ENCODE measurements at regions not wholly inside any gene's neighbourhood (a gene's known extent, or its start where the extent isn't known, plus 50 kb on each side); places are given as distances from the start of the nearest gene placed in this dataset.

DNA sequence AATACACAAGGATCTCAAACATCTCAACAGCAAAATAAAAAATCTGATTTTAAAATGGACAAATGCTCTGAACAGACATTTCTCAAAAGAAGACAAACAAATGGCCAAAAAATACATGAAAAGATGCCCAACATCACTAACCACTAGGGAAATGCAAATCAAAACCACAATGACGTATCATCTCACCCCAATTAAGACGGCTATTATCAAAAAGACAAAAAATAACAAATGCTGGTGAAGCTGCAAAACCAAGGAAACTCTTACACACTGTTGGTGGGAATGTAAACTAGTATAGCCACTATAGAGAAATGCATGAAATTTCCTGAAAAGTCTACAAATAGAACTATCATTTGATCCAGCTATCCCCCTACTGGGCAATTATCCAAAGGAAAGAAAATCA is 145.0 kb downstream of the BTG1 start:
- TF ChIP-seq, protein P1, sequence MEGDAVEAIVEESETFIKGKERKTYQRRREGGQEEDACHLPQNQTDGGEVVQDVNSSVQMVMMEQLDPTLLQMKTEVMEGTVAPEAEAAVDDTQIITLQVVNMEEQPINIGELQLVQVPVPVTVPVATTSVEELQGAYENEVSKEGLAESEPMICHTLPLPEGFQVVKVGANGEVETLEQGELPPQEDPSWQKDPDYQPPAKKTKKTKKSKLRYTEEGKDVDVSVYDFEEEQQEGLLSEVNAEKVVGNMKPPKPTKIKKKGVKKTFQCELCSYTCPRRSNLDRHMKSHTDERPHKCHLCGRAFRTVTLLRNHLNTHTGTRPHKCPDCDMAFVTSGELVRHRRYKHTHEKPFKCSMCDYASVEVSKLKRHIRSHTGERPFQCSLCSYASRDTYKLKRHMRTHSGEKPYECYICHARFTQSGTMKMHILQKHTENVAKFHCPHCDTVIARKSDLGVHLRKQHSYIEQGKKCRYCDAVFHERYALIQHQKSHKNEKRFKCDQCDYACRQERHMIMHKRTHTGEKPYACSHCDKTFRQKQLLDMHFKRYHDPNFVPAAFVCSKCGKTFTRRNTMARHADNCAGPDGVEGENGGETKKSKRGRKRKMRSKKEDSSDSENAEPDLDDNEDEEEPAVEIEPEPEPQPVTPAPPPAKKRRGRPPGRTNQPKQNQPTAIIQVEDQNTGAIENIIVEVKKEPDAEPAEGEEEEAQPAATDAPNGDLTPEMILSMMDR (IDR thresholded peaks at IDR 0.05; ENCODE audit: insufficient read depth, low read length, poor library complexity, severe bottlenecking): no peak
- no peak for DNase-seq (ENCODE audit: extremely low read depth, insufficient read length)
- H3K36me3 ChIP-seq (ENCODE audit: control insufficient read depth, insufficient read depth, low read length): no peaks in the 10 kb centered on the region
- H3K27me3 ChIP-seq (replicated peaks; ENCODE audit: control insufficient read depth, insufficient read depth, low read length): no peaks in the 10 kb centered on the region
- H3K4me3 ChIP-seq (replicated peaks; ENCODE audit: low read depth, low read length): no peak overlapping the region

- TF ChIP-seq, protein P1 (IDR thresholded peaks at IDR 0.05; ENCODE audit: insufficient read depth, low read length, poor library complexity, severe bottlenecking): no peak
- H3K36me3 ChIP-seq (ENCODE audit: control insufficient read depth, insufficient read depth, low read length): no peaks in the 10 kb centered on the region
- no peak for DNase-seq (ENCODE audit: extremely low read depth, insufficient read length)
- H3K4me3 ChIP-seq (replicated peaks; ENCODE audit: low read depth, low read length): no peak overlapping the region
- no peaks in the 10 kb centered on the region for H3K27me3 ChIP-seq (replicated peaks; ENCODE audit: control insufficient read depth, insufficient read depth, low read length)
Measured at GRCh38 chr12:91999823-92000222, 145.8 kb downstream of the BTG1 start.

- no peaks in the 10 kb centered on the region for H3K27me3 ChIP-seq (replicated peaks; ENCODE audit: control insufficient read depth, insufficient read depth, low read length)
- H3K36me3 ChIP-seq (ENCODE audit: control insufficient read depth, insufficient read depth, low read length): no peaks in the 10 kb centered on the region
- TF ChIP-seq, protein P1 (IDR thresholded peaks at IDR 0.05; ENCODE audit: insufficient read depth, low read length, poor library complexity, severe bottlenecking): no peak
- no peak for DNase-seq (ENCODE audit: extremely low read depth, insufficient read length)
- no peak overlapping the region for H3K4me3 ChIP-seq (replicated peaks; ENCODE audit: low read depth, low read length)
Measured at GRCh38 chr12:91998316-91998715, 147.3 kb downstream of the BTG1 start.

GRCh38 chr12:91994208-91994797 is 151.3 kb downstream of the BTG1 start:
- no peaks in the 10 kb centered on the region for H3K36me3 ChIP-seq (ENCODE audit: control insufficient read depth, insufficient read depth, low read length)
- TF ChIP-seq, protein P1 (IDR thresholded peaks at IDR 0.05; ENCODE audit: insufficient read depth, low read length, poor library complexity, severe bottlenecking): no peak
- no peak for DNase-seq (ENCODE audit: extremely low read depth, insufficient read length)
- no peak overlapping the region for H3K4me3 ChIP-seq (replicated peaks; ENCODE audit: low read depth, low read length)
- no peaks in the 10 kb centered on the region for H3K27me3 ChIP-seq (replicated peaks; ENCODE audit: control insufficient read depth, insufficient read depth, low read length)

- H3K4me3 ChIP-seq (replicated peaks; ENCODE audit: low read depth, low read length): no peak overlapping the region
- DNase-seq (ENCODE audit: extremely low read depth, insufficient read length): no peak
- H3K27me3 ChIP-seq (replicated peaks; ENCODE audit: control insufficient read depth, insufficient read depth, low read length): no peaks in the 10 kb centered on the region
- no peaks in the 10 kb centered on the region for H3K36me3 ChIP-seq (ENCODE audit: control insufficient read depth, insufficient read depth, low read length)
- TF ChIP-seq, protein P1 (IDR thresholded peaks at IDR 0.05; ENCODE audit: insufficient read depth, low read length, poor library complexity, severe bottlenecking): no peak
Measured at GRCh38 chr12:91993287-91994017, 152.2 kb downstream of the BTG1 start.

All from GM06990 (cell line).